HG02981 (cell line): ENCODE measurements at regions not wholly inside any gene's neighbourhood (a gene's known extent, or its start where the extent isn't known, plus 50 kb on each side); places are given as distances from the start of the nearest gene placed in this dataset.

Experiments
- ATAC-seq: cut with Tn5 transposase; IDR thresholded peaks from one replicate; pipeline ENCODE4 v1.9.1; 2021; ENCODE audit warnings: mild to moderate bottlenecking, moderate library complexity; ENCODE audit not compliant: unreplicated experiment

GRCh38 chr2:8623958-8624591, 57.8 kb upstream of the ID2 start:
- no peak for ATAC-seq

GRCh38 chr2:8624855-8625398, 56.9 kb upstream of the ID2 start:
- no peak for ATAC-seq

GRCh38 chr2:8625399-8626300, 56.2 kb upstream of the ID2 start:
- ATAC-seq, result no peak

GRCh38 chr2:8626572-8626971, 55.3 kb upstream of the ID2 start:
- no peak for ATAC-seq

GRCh38 chr2:8627019-8627691, 54.7 kb upstream of the ID2 start:
- no peak for ATAC-seq

GRCh38 chr2:8627692-8628085, 54.2 kb upstream of the ID2 start:
- ATAC-seq, result no peak

GRCh38 chr2:8628179-8628865, 53.5 kb upstream of the ID2 start:
- no peak for ATAC-seq

GRCh38 chr2:8628866-8629209, 53.0 kb upstream of the ID2 start:
- ATAC-seq, result no peak

- ATAC-seq, result no peak
Measured at GRCh38 chr2:8629402-8629801, 52.5 kb upstream of the ID2 start.

- ATAC-seq, result no peak
Measured at GRCh38 chr2:8630676-8631464, 51.0 kb upstream of the ID2 start.

GRCh38 chr2:8631465-8632005, 50.3 kb upstream of the ID2 start:
- ATAC-seq, result no peak
